ENCODE measurements at regions not wholly inside any gene's neighbourhood (a gene's known extent, or its start where the extent isn't known, plus 50 kb on each side); places are given as distances from the start of the nearest gene placed in this dataset.

- no peak for TF ChIP-seq RCOR1 (IDR thresholded peaks at IDR 0.05; ENCODE audit: low read length)
- TF ChIP-seq GATA2 (CRISPR knock-in tag; IDR thresholded peaks at IDR 0.05): no peak
- no peak for TF ChIP-seq MXI1 (IDR thresholded peaks at IDR 0.05; ENCODE audit: low read depth, low read length)
- no peak for TF ChIP-seq NFIC (IDR thresholded peaks at IDR 0.05; ENCODE audit: borderline replicate concordance)
- no peak for TF ChIP-seq MAX (IDR thresholded peaks at IDR 0.05; ENCODE audit: low read depth)
- TF ChIP-seq YY1 (IDR thresholded peaks at IDR 0.05; ENCODE audit: low read depth): no peak
- TF ChIP-seq, protein P1, sequence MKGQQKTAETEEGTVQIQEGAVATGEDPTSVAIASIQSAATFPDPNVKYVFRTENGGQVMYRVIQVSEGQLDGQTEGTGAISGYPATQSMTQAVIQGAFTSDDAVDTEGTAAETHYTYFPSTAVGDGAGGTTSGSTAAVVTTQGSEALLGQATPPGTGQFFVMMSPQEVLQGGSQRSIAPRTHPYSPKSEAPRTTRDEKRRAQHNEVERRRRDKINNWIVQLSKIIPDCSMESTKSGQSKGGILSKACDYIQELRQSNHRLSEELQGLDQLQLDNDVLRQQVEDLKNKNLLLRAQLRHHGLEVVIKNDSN (IDR thresholded peaks at IDR 0.05; ENCODE audit: borderline replicate concordance, low read depth): no peak
- no peak for TF ChIP-seq RXRA (IDR thresholded peaks at IDR 0.05; ENCODE audit: borderline replicate concordance, low read depth)
- TF ChIP-seq GABPA (IDR thresholded peaks at IDR 0.05; ENCODE audit: low read depth): no peak
- no peak for TF ChIP-seq ZBTB33 (IDR thresholded peaks at IDR 0.05; ENCODE audit: borderline replicate concordance, low read depth)
Measured at GRCh38 chr4:63090641-63091040, 1318.6 kb downstream of the TECRL start (continued).

DNA sequence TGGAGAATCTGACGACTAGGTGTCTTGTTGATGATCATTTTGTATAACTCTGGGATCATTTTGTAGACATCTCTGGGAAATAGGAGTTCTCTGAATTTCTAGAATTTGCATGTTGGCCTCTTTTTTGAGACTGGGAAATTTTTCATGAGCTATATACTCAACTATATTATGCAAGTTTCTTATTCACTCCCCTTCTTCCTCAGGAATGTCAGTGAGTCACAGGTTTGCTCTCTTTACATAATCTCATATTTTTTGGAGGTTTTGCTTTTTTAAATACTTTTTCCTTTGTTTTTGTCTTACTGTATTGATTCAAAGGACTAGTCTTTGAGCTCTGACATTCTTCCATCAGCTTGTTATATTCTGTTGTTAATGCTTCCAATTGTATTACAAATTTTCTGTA, 1324.2 kb downstream of the TECRL start:
- 75% methylated on average over 1 of the region's 1 CpG for WGBS (ENCODE audit: low lambda C conversion rate)
- no peak overlapping the region for H3K9ac ChIP-seq
- POLR2A ChIA-PET: no interaction called here

More for the DNA sequence above, 1324.2 kb downstream of the TECRL start:
- H2AFZ ChIP-seq (ENCODE audit: low read depth): no peak overlapping the region
- H3K4me3 ChIP-seq (ENCODE audit: low read depth in 2 of 2, low read length in 1 of 2): no peak overlapping the region
- no peaks in the 10 kb centered on the region for H3K9me3 ChIP-seq
- CTCF ChIA-PET: no interaction called here
- H3K36me3 ChIP-seq (replicated peaks in 1 of 2; ENCODE audit: control insufficient read depth in 1 of 2, insufficient read depth in 2 of 2, low read length in 1 of 2): no peaks in the 10 kb centered on the region
- no peaks in the 10 kb centered on the region for H3F3A ChIP-seq (replicated peaks; ENCODE audit: insufficient read depth)
- no peak overlapping the region for H3K4me2 ChIP-seq
- H3K9me2 ChIP-seq: no peaks in the 10 kb centered on the region
- H4K20me1 ChIP-seq (ENCODE audit: insufficient read depth): no peaks in the 10 kb centered on the region
- no peaks in the 10 kb centered on the region for H3K27me3 ChIP-seq (ENCODE audit: insufficient read depth)
- TF ChIP-seq CHD2 (IDR thresholded peaks at IDR 0.05; ENCODE audit: low read length, partially characterized antibody) (no peak), SIN3A (IDR thresholded peaks at IDR 0.05; ENCODE audit: borderline replicate concordance, low read depth, low read length) (no peak), EP300 (IDR thresholded peaks at IDR 0.05; ENCODE audit: borderline replicate concordance in 1 of 2, low read depth in 1 of 2, low read length in 1 of 2) (no peak), ZBTB33 (IDR thresholded peaks at IDR 0.05; ENCODE audit: borderline replicate concordance, low read depth) (no peak), RAD21 (IDR thresholded peaks at IDR 0.05; ENCODE audit: low read length) (no peak), RFX5 (IDR thresholded peaks at IDR 0.05; ENCODE audit: low read length) (no peak), RXRA (IDR thresholded peaks at IDR 0.05; ENCODE audit: borderline replicate concordance, low read depth) (no peak), NRF1 (IDR thresholded peaks at IDR 0.05; ENCODE audit: low read depth, low read length) (no peak), USF2 (IDR thresholded peaks at IDR 0.05; ENCODE audit: borderline replicate concordance, low read depth, low read length) (no peak), YY1 (IDR thresholded peaks at IDR 0.05; ENCODE audit: low read depth) (no peak), GATA2 (CRISPR knock-in tag; IDR thresholded peaks at IDR 0.05) (no peak)
- TF ChIP-seq, protein P2, sequence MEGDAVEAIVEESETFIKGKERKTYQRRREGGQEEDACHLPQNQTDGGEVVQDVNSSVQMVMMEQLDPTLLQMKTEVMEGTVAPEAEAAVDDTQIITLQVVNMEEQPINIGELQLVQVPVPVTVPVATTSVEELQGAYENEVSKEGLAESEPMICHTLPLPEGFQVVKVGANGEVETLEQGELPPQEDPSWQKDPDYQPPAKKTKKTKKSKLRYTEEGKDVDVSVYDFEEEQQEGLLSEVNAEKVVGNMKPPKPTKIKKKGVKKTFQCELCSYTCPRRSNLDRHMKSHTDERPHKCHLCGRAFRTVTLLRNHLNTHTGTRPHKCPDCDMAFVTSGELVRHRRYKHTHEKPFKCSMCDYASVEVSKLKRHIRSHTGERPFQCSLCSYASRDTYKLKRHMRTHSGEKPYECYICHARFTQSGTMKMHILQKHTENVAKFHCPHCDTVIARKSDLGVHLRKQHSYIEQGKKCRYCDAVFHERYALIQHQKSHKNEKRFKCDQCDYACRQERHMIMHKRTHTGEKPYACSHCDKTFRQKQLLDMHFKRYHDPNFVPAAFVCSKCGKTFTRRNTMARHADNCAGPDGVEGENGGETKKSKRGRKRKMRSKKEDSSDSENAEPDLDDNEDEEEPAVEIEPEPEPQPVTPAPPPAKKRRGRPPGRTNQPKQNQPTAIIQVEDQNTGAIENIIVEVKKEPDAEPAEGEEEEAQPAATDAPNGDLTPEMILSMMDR (IDR thresholded peaks at IDR 0.05): no peak
- DNase-seq: no peak
- H3K27ac ChIP-seq (ENCODE audit: low read depth in 2 of 2, low read length in 1 of 2): no peak overlapping the region
- no peaks in the 10 kb centered on the region for H3K4me1 ChIP-seq (ENCODE audit: control insufficient read depth in 1 of 2, insufficient read depth in 2 of 2, low read depth in 1 of 2, low read length in 1 of 2)
- no peaks in the 10 kb centered on the region for H3K79me2 ChIP-seq (ENCODE audit: insufficient read depth)
